ENCODE measurements at regions not wholly inside any gene's neighbourhood (a gene's known extent, or its start where the extent isn't known, plus 50 kb on each side); places are given as distances from the start of the nearest gene placed in this dataset.

DNA sequence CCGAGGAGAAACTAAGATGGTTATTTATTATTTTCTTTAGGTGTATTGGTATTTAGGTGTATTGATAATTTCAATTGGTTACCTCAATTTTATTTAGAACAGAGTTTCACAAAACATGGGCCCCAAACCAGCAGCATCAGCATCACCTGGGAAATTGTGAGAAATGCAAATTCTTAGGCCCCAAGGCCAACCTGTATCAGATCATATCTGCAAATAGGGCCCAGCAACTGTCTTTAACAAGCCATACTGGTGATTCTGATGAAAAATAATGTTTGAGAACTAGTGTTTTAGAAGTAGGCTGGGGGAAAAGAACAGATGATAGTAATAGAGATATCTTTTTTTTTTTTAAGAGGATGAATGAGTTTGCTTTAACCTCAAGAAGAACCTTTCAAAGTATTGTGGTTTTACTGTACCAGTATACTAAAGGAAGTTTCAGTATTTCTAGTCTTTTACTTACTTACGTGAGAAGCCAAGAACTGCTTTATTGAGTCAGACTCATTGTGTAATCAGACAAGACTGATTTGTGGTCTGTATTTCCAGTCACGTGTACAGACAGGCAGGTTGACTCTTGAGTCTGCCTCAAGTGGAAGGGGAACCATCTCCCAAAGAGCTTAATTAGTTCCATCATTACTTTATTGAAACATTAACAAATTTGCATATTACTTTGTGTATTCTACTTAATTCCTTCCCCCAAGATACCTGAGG, 60.4 kb upstream of the GAREM1 start:
- Histone ChIP-seq H3K27me3 (no peaks in the 10 kb centered on the region), H3K4me3 (no peak overlapping the region), H3K27ac (peak overlapping the region in 3 of 4 donors; percentile 45 to 55 (median 49)), H3K36me3 (no peaks in the 10 kb centered on the region), H3K9me3 (no peaks in the 10 kb centered on the region), H3K4me1 (peaks cover 0 to 21% (median 4%) of the 10 kb centered on the region in 3 donors)
- TF ChIP-seq, protein P1, sequence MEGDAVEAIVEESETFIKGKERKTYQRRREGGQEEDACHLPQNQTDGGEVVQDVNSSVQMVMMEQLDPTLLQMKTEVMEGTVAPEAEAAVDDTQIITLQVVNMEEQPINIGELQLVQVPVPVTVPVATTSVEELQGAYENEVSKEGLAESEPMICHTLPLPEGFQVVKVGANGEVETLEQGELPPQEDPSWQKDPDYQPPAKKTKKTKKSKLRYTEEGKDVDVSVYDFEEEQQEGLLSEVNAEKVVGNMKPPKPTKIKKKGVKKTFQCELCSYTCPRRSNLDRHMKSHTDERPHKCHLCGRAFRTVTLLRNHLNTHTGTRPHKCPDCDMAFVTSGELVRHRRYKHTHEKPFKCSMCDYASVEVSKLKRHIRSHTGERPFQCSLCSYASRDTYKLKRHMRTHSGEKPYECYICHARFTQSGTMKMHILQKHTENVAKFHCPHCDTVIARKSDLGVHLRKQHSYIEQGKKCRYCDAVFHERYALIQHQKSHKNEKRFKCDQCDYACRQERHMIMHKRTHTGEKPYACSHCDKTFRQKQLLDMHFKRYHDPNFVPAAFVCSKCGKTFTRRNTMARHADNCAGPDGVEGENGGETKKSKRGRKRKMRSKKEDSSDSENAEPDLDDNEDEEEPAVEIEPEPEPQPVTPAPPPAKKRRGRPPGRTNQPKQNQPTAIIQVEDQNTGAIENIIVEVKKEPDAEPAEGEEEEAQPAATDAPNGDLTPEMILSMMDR (IDR thresholded peaks at IDR 0.05): no peak
- no peak for TF ChIP-seq POLR2A (IDR thresholded peaks at IDR 0.05)
- intact Hi-C loops (cut with DNase I): no loop called here
- 35 to 48% methylated on average over 3 of the region's 3 CpGs for whole genome bisulfite sequencing, 2 donors
- DNase-seq: no peak

DNA sequence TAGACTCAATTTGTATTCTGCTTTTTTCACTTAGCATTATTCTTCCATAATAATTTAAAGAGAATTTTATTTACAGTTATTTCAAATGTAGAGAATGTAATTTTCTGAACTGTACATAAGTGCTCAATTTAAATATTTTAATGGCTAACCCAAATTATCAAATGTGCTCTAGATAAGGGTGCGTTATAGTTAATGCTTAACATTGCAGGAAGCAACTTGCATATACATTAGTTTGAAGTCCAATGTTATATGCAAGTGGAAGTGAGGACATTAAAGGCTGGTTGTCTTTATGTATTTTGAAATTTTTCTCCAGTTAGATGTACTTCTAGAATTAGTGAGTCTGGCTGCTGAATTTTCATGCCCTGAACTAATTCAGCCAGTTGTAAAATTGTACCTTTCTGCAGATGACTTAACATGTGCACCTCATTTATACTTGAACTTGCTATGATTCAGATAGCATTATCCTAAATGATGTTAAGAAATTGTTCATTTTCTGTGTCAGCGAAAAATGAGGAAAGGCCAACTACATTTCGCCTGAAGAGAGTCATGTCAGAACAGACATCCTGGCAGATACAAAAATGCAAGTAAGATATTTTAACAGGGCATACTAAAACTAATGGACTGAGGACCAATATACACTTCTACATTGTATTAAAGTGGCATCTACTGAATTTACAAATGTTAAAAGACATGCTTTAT, 59.2 kb upstream of the GAREM1 start:
- 53 to 54% methylated on average over 3 of the region's 3 CpGs for WGBS, 2 donors

DNA sequence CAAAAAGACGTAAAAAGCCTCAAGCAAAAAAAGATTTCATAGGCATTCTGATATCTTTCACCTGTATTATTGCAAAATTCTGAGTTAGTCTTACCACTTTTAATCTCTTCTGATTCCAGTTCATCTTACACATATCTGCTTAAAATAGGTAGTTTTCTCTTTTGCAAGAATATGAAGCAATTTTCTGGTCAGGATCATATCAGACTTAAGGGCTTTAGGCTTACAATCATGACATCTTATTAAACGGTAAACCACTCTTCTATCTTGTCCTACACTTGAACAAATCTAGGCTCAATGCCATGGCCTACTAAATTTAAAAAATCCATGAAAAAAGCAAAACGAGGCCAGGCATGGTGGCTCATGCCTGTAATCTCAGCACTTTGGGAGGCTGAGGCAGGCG, 50.1 kb upstream of the GAREM1 start:
- intact Hi-C loops (cut with DNase I): no loop called here
- H3K27me3 ChIP-seq: no peaks in the 10 kb centered on the region
- 81 to 85% methylated on average over 4 of the region's 4 CpGs for WGBS, 2 donors
- H3K36me3 ChIP-seq: no peaks in the 10 kb centered on the region
- H3K9me3 ChIP-seq: no peaks in the 10 kb centered on the region
- H3K27ac ChIP-seq: no peak overlapping the region
- no peak for DNase-seq
- TF ChIP-seq, protein P1 (IDR thresholded peaks at IDR 0.05): no peak
- TF ChIP-seq POLR2A (IDR thresholded peaks at IDR 0.05): no peak
- no peaks in the 10 kb centered on the region for H3K4me1 ChIP-seq
- H3K4me3 ChIP-seq: no peak overlapping the region

More for the DNA sequence above, 59.2 kb upstream of the GAREM1 start:
- DNase-seq: no peak
- H3K4me1 ChIP-seq: peaks cover 0 to 21% (median 4%) of the 10 kb centered on the region in 3 donors
- H3K36me3 ChIP-seq: no peaks in the 10 kb centered on the region
- intact Hi-C loops (cut with DNase I): no loop called here
- TF ChIP-seq, protein P1 (IDR thresholded peaks at IDR 0.05): no peak
- TF ChIP-seq POLR2A (IDR thresholded peaks at IDR 0.05): no peak
- no peak overlapping the region for H3K27ac ChIP-seq
- no peak overlapping the region for H3K4me3 ChIP-seq
- no peaks in the 10 kb centered on the region for H3K27me3 ChIP-seq
- H3K9me3 ChIP-seq: no peaks in the 10 kb centered on the region

Measured in esophagus squamous epithelium (tissue), 5 donors.